ENCODE measurements at regions not wholly inside any gene's neighbourhood (a gene's known extent, or its start where the extent isn't known, plus 50 kb on each side); places are given as distances from the start of the nearest gene placed in this dataset.

GRCh38 chr2:34123996-34124785, 525.1 kb upstream of the FAM98A start (continued):
- no peak for TF ChIP-seq RXRA (IDR thresholded peaks at IDR 0.05; ENCODE audit: insufficient read depth, low read depth, low read length)
- TF ChIP-seq SUZ12 (IDR thresholded peaks at IDR 0.05; ENCODE audit: low read length) = no peak
- TF ChIP-seq CBX5 (IDR thresholded peaks at IDR 0.05; ENCODE audit: low read depth, low read length) = no peak
- no peak for TF ChIP-seq MAFK (IDR thresholded peaks at IDR 0.05; ENCODE audit: low read depth, low read length)

Measured in H1 (cell line).